PC-3 (cell line): ENCODE measurements at regions not wholly inside any gene's neighbourhood (a gene's known extent, or its start where the extent isn't known, plus 50 kb on each side); places are given as distances from the start of the nearest gene placed in this dataset.

Experiments used
- CTCF ChIP-seq: fragments of 300-600 bp; sonication (generic); conservative IDR thresholded peaks from 2 replicates; pipeline ENCODE4 v1.5.1; 2017; ENCODE audit warnings: antibody characterized with exemption, low read depth, mild to moderate bottlenecking, low read length
- EZH2 ChIP-seq: fragments of 300-600 bp; sonication (generic); IDR thresholded peaks from one replicate; pipeline ENCODE4 v1.6.1; 2017; ENCODE audit warnings: antibody characterized with exemption, mild to moderate bottlenecking, low read length; ENCODE audit not compliant: unreplicated experiment
- EZH2phosphoT487 ChIP-seq: fragments of 300-600 bp; sonication (generic); IDR thresholded peaks from 2 replicates; pipeline ENCODE4 v1.6.1; 2018; ENCODE audit warnings: mild to moderate bottlenecking, antibody characterized with exemption, low read length, borderline replicate concordance

GRCh38 chr1:29833581-29833980 is 597.3 kb downstream of the PTPRU start:
- TF ChIP-seq CTCF (no peak), EZH2 (no peak), EZH2phosphoT487 (no peak)
